ENCODE measurements at regions not wholly inside any gene's neighbourhood (a gene's known extent, or its start where the extent isn't known, plus 50 kb on each side); places are given as distances from the start of the nearest gene placed in this dataset.

DNA sequence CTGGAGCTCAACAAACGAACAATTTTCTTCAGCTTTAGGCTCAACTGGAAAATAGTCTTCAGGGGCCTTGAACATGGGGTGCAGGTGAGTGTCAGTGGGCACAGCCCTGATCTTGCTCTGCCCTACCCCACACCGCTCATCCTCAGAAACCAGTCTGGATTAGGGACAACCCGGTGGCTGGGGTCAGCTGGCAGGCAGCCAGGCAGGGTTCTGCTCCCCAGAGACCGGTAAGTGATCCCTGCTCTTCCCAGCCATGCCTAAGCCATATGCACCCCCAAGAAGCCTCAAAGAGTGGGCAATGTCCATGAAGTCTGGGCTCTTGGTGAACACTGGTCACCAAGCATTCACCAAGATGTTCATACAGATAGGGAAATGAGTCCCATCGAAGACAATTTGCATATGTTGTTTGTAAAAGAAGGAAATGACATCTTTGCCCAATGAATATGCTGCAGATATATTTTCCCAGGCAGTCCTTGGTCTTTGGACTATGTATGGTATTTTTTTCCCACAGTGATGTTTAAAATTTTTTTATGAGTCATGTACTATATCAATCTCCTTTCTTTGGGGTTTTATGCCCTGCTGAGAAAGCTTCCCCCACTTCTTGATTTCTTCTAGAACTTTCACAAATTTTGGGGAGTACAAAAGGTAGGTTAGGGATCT is 63.9 kb upstream of the VASH1 start:
- DNase-seq (ENCODE audit: low read depth in 1 of 2, low spot score in 1 of 2): no peak
- no peaks in the 10 kb centered on the region for H3K9me3 ChIP-seq (ENCODE audit: low read depth)
- no peaks in the 10 kb centered on the region for H3K36me3 ChIP-seq
- H3K27me3 ChIP-seq: no peaks in the 10 kb centered on the region
- H3K4me1 ChIP-seq (ENCODE audit: low read depth): no peaks in the 10 kb centered on the region
- no peak overlapping the region for H3K4me3 ChIP-seq
- H3K27ac ChIP-seq: no peak overlapping the region
- TF ChIP-seq, protein P1, sequence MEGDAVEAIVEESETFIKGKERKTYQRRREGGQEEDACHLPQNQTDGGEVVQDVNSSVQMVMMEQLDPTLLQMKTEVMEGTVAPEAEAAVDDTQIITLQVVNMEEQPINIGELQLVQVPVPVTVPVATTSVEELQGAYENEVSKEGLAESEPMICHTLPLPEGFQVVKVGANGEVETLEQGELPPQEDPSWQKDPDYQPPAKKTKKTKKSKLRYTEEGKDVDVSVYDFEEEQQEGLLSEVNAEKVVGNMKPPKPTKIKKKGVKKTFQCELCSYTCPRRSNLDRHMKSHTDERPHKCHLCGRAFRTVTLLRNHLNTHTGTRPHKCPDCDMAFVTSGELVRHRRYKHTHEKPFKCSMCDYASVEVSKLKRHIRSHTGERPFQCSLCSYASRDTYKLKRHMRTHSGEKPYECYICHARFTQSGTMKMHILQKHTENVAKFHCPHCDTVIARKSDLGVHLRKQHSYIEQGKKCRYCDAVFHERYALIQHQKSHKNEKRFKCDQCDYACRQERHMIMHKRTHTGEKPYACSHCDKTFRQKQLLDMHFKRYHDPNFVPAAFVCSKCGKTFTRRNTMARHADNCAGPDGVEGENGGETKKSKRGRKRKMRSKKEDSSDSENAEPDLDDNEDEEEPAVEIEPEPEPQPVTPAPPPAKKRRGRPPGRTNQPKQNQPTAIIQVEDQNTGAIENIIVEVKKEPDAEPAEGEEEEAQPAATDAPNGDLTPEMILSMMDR (IDR thresholded peaks at IDR 0.05; ENCODE audit: low read depth, low read length): no peak

DNA sequence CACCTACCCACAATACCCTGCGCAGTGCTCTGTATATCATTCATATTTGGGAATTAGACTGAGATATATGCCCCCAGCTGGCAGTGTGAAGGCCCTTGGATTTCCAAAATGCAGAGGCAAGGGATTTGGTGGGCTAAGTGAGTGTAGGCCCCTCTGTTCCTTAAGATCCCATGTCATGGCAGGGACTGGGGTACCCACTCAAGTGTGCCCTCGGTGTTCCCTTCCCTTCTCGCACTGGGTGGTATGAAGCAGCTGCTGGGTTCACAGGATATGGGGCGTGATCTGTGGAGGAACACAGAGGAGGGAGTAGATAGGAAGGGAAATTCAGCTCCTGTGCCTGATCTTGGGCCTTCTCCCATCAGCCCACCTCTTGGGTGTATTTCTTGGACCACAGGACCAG is 63.1 kb upstream of the VASH1 start:
- no peaks in the 10 kb centered on the region for H3K4me1 ChIP-seq (ENCODE audit: low read depth)

GRCh38 chr14:76698631-76699030 is 62.6 kb upstream of the VASH1 start:
- DNase-seq (ENCODE audit: low read depth in 1 of 2, low spot score in 1 of 2): no peak
- TF ChIP-seq, protein P1 (IDR thresholded peaks at IDR 0.05; ENCODE audit: low read depth, low read length): no peak
- H3K27ac ChIP-seq: no peak overlapping the region
- H3K4me3 ChIP-seq: no peak overlapping the region
- no peaks in the 10 kb centered on the region for H3K36me3 ChIP-seq
- H3K9me3 ChIP-seq (ENCODE audit: low read depth): no peaks in the 10 kb centered on the region
- H3K4me1 ChIP-seq (ENCODE audit: low read depth): no peaks in the 10 kb centered on the region
- H3K27me3 ChIP-seq: no peaks in the 10 kb centered on the region

More for the DNA sequence above, 63.1 kb upstream of the VASH1 start:
- DNase-seq (ENCODE audit: low read depth in 1 of 2, low spot score in 1 of 2): no peak
- H3K27ac ChIP-seq: no peak overlapping the region
- H3K9me3 ChIP-seq (ENCODE audit: low read depth): no peaks in the 10 kb centered on the region
- no peak overlapping the region for H3K4me3 ChIP-seq
- no peaks in the 10 kb centered on the region for H3K36me3 ChIP-seq
- H3K27me3 ChIP-seq: no peaks in the 10 kb centered on the region
- TF ChIP-seq, protein P1 (IDR thresholded peaks at IDR 0.05; ENCODE audit: low read depth, low read length): no peak

DNA sequence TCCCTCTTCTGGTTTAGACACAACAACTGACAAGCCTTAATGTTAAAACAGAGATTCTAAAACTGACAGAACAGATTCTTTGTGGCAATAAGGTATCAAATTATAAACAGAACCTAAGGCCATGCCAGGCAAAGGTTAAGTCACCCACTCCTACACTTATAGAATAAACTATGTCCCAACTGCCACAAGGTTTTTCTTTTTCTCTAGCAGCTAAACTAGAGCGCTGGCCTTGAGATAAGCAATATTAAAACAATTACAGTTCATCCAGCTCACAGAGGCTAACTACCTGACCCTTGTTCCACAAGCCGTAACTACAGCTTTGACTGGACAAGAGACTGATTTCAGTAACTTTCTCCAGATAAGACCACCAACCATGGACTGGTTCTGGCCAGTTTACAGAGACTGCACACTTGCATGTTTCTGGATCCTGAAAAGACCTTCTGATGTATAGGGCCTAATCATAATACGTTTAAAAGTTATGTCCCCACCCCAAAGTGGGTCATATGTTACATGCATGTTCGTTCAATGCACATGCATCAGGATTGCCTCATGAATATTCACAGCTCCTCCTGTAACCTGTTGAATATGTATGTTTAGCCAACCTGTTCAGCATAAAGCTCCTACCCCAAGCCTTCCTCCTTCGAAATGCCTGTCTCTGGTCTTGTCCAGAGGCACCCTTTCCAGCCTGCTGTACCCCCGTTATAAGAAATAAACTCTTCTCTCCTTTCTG is 61.9 kb upstream of the VASH1 start:
- DNase-seq (ENCODE audit: low read depth in 1 of 2, low spot score in 1 of 2): no peak
- Histone ChIP-seq H3K4me1 (ENCODE audit: low read depth) (no peaks in the 10 kb centered on the region), H3K27me3 (no peaks in the 10 kb centered on the region), H3K4me3 (no peak overlapping the region), H3K9me3 (ENCODE audit: low read depth) (no peaks in the 10 kb centered on the region), H3K27ac (no peak overlapping the region), H3K36me3 (no peaks in the 10 kb centered on the region)
- TF ChIP-seq, protein P1 (IDR thresholded peaks at IDR 0.05; ENCODE audit: low read depth, low read length): no peak

DNA sequence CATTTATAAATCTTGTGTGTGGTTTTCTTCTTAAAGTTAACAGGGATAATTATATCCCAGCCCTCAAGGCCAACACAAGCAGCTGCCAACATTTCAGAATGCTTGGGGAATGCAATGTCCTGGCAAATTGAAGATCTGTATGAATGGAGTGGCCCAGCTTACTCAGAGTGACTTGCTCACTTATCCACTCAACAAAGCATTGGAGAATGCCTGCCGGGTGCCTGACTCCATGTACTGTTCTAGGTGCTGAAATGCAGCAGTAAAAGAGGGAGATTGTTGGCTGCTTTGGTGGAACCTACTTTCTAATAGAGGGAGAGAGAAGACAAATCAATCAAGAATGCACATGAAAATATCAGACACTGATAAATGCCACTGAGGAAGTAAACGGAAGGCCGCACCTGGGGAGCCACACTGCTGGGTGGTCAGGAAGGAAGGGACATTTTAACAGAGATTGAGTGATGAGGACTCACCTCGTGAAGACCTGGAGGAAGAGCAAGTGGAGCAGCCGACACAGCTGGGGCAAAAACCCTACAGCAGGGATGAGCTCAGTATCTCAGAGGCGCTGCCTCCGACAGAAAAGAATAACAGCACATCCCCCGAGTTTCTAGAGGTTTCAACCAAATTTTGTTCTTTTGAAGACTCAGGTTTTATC is 61.2 kb upstream of the VASH1 start:
- DNase-seq (ENCODE audit: low read depth in 1 of 2, low spot score in 1 of 2): peak in 1 of 2 donors; percentile 24
- Histone ChIP-seq H3K27me3 (no peaks in the 10 kb centered on the region), H3K36me3 (no peaks in the 10 kb centered on the region), H3K27ac (no peak overlapping the region), H3K4me1 (ENCODE audit: low read depth) (no peaks in the 10 kb centered on the region), H3K9me3 (ENCODE audit: low read depth) (no peaks in the 10 kb centered on the region), H3K4me3 (no peak overlapping the region)
- TF ChIP-seq, protein P1 (IDR thresholded peaks at IDR 0.05; ENCODE audit: low read depth, low read length): no peak

Measured in cardiac muscle cell (in vitro differentiated cells and primary cell).